GM12878 (cell line): ENCODE measurements at regions not wholly inside any gene's neighbourhood (a gene's known extent, or its start where the extent isn't known, plus 50 kb on each side); places are given as distances from the start of the nearest gene placed in this dataset.

ENCODE experiments used
- ATAC-seq: fragments of 200-7000 bp; cut with Tn5 transposase; 3 replicates; pipeline ENCODE4 v1.9.1; 2020; ENCODE audit warnings: mild to moderate bottlenecking, moderate library complexity
- BruUV-seq: library from RNA; stranded (reverse); fragments of 400-500 nt; replicated peaks from 2 replicates; lab custom pipeline; 2021; lab: Mats Ljungman, UMichigan
- CTCF ChIA-PET: fragments of 300-600 bp; sonication (Branson Sonifier 250); formaldehyde crosslinking; extraction: SDS; loops from one replicate; lab custom pipeline; 2021; ENCODE audit warnings: inconsistent platforms; lab: Yijun Ruan, JAX
- POLR2A ChIA-PET: fragments of 350-600 bp; formaldehyde crosslinking; extraction: SDS; loops from one replicate; lab custom pipeline; 2021; ENCODE audit warnings: inconsistent platforms; lab: Charles Lee
- RAD21 ChIA-PET: fragments of 300-600 bp; sonication (Branson Sonifier 250); formaldehyde crosslinking; loops from one replicate; lab custom pipeline; 2023; ENCODE audit warnings: antibody characterized with exemption; ENCODE audit not compliant: unreplicated experiment; lab: Charles Lee
- SMC1A ChIA-PET: fragments of 300-600 bp; sonication (Branson Sonifier 250); formaldehyde crosslinking; loops from one replicate; lab custom pipeline; 2023; ENCODE audit not compliant: unreplicated experiment, uncharacterized antibody; lab: Charles Lee
- DNase-seq: peaks from one replicate; pipeline ENCODE4 v3.0.0-alpha.2; 2011; ENCODE audit warnings: low read depth, low spot score
- FAIRE-seq: peaks from 3 replicates; lab custom pipeline; 2011; peaks lifted over from hg19 to GRCh38; lab: Jason Lieb, UNC
- H2AFZ ChIP-seq: 2 replicates; pipeline ENCODE4 v1.6.0; 2011; ENCODE audit warnings: low read depth, low read length, control low read depth; ENCODE audit not compliant: control insufficient read depth
- H3K27ac ChIP-seq: 2 replicates; pipeline ENCODE4 v1.5.1; 2011; ENCODE audit warnings: control low read depth; ENCODE audit not compliant: control insufficient read depth, insufficient read depth
- H3K27me3 ChIP-seq, 2 experiments: replicated peaks in 1 of 2; 2 replicates each; pipeline versions ENCODE4 v1.6.0 to v1.6.1; 2011; ENCODE audit warnings: low read length in 1 of 2; ENCODE audit not compliant: control insufficient read depth in 2 of 2, insufficient read depth in 2 of 2
- H3K36me3 ChIP-seq, 2 experiments: 2 replicates each; pipeline ENCODE4 v1.5.1; 2011; ENCODE audit warnings: low read length in 1 of 2; ENCODE audit not compliant: control insufficient read depth in 2 of 2, insufficient read depth in 2 of 2
- H3K4me1 ChIP-seq: 2 replicates; pipeline ENCODE4 v1.6.1; 2011; ENCODE audit warnings: mild to moderate bottlenecking, low read length, moderate library complexity, mixed read lengths; ENCODE audit not compliant: control insufficient read depth, insufficient read depth
- H3K4me2 ChIP-seq: 2 replicates; pipeline ENCODE4 v1.6.0; 2011; ENCODE audit warnings: control low read depth; ENCODE audit not compliant: control insufficient read depth, insufficient read depth
- H3K4me3 ChIP-seq: fragments of 200-600 bp; sonication (generic); 2 replicates; pipeline ENCODE4 v1.5.1; 2016
- H3K79me2 ChIP-seq: 2 replicates; pipeline ENCODE4 v1.6.0; 2011; ENCODE audit warnings: low read length; ENCODE audit not compliant: control insufficient read depth, insufficient read depth
- H3K9ac ChIP-seq: 2 replicates; pipeline ENCODE4 v1.8.0; 2011; ENCODE audit warnings: low read length, control low read depth, mixed read lengths; ENCODE audit not compliant: control insufficient read depth, insufficient read depth
- H3K9me3 ChIP-seq: replicated peaks from 3 replicates; pipeline ENCODE4 v1.5.1; 2011; ENCODE audit warnings: mild to moderate bottlenecking, low read length; ENCODE audit not compliant: control insufficient read depth, insufficient read depth
- H4K20me1 ChIP-seq: 2 replicates; pipeline ENCODE4 v1.6.0; 2011; ENCODE audit not compliant: control insufficient read depth, insufficient read depth
- FOS ChIP-seq: IDR thresholded peaks from 3 replicates; pipeline ENCODE4 v1.6.1; 2011; ENCODE audit warnings: borderline replicate concordance; ENCODE audit not compliant: insufficient read length; ENCODE audit errors: extremely low read depth
- JUNB ChIP-seq: IDR thresholded peaks from 2 replicates; pipeline ENCODE4 v1.6.1; 2016; ENCODE audit warnings: antibody characterized with exemption, mild to moderate bottlenecking
- NBN ChIP-seq: fragments of 450-650 bp; IDR thresholded peaks from 2 replicates; pipeline ENCODE4 v1.6.1; 2016
- NFYB ChIP-seq: IDR thresholded peaks from 2 replicates; pipeline ENCODE4 v1.6.1; 2011; ENCODE audit warnings: low read depth, mild to moderate bottlenecking, low read length, improper control_type of control experiment, moderate library complexity; ENCODE audit not compliant: insufficient read depth
- SP1 ChIP-seq: IDR thresholded peaks from one replicate; pipeline ENCODE4 v1.6.1; 2011; ENCODE audit warnings: low read depth, low read length
- STAT1 ChIP-seq: fragments of 450-650 bp; conservative IDR thresholded peaks from 2 replicates; pipeline ENCODE4 v1.6.1; 2014; ENCODE audit warnings: antibody characterized with exemption, mild to moderate bottlenecking
- WGBS: methylation state at CpG from one replicate; pipeline ENCODE4 v1.1.6; 2016; ENCODE audit warnings: low lambda C conversion rate; ENCODE audit not compliant: insufficient replicate concordance, insufficient coverage; ENCODE audit errors: missing lambda C conversion rate; 5-methylcytosine and 5-hydroxymethylcytosine counted together
- in situ Hi-C: fragments of 300-500 bp; cut with MboI; formaldehyde crosslinking; loops from 9 replicates; pipeline ENCODE4 v1.14.3; 2018; ENCODE audit warnings: mixed read lengths
- intact Hi-C: fragments of 100-400 bp; cut with micrococcal nuclease; formaldehyde crosslinking; loops from one replicate; pipeline ENCODE4 v1.14.2; 2022; ENCODE audit not compliant: unreplicated experiment
- TF ChIP-seq, protein P1 (sequence below): fragments of 450-650 bp; formaldehyde crosslinking; IDR thresholded peaks from 2 replicates; pipeline ENCODE4 v1.4.0; 2020; ENCODE audit warnings: mild to moderate bottlenecking, moderate library complexity
- TF ChIP-seq, protein P2 (sequence below): fragments of 450-650 bp; IDR thresholded peaks from 2 replicates; pipeline ENCODE4 v1.6.1; 2016; ENCODE audit warnings: mild to moderate bottlenecking

GRCh38 chr12:103139876-103140275 lies 182.4 kb downstream of the ASCL1 start:
- intact Hi-C loops: loop anchor here (5.0 kb wide), 1 partner anchor 42 kb away; no protein-coding TSS in a partner anchor
- no peak for FAIRE-seq

GRCh38 chr12:103140286-103140685 lies 182.8 kb downstream of the ASCL1 start:
- no peak overlapping the region for H3K9ac ChIP-seq
- ATAC-seq (no peak), DNase-seq (no peak)
- no peak overlapping the region for H3K4me3 ChIP-seq
- intact Hi-C loops (loop anchor here (5.0 kb wide), 1 partner anchor 42 kb away; no protein-coding TSS in a partner anchor), in situ Hi-C loops (no loop called here)
- H3K9me3 ChIP-seq: peaks cover 2% of the 10 kb centered on the region; the same call in 1 of the 3 replicates
- no peak overlapping the region for H3K4me2 ChIP-seq
- RAD21 ChIA-PET: interaction anchor here (1.0 to 1.6 kb wide), 2 partner anchors 33 to 148 kb away, joined by 3 read pairs; no protein-coding TSS in a partner anchor
- CTCF ChIA-PET: interaction anchor here (0.8 to 1.5 kb wide), 6 partner anchors 16 to 322 kb away, joined by 3 to 4 read pairs (median 4); no protein-coding TSS in a partner anchor
- 92% methylated on average over 5 of the region's 5 CpGs for WGBS
- H3K36me3 ChIP-seq: no peaks in the 10 kb centered on the region
- no peaks in the 10 kb centered on the region for H3K79me2 ChIP-seq
- no peak overlapping the region for H3K27ac ChIP-seq
- H3K27me3 ChIP-seq: no peaks in the 10 kb centered on the region
- POLR2A ChIA-PET: interaction anchor here (1.3 to 1.7 kb wide), 2 partner anchors 9 to 11 kb away, joined by 3 to 4 read pairs; no protein-coding TSS in a partner anchor
- SMC1A ChIA-PET: interaction anchor here (0.7 to 5.0 kb wide), 13 partner anchors 10 to 42 kb away, joined by 3 to 19 read pairs (median 3); no protein-coding TSS in a partner anchor
- peak overlapping the region; percentile 10; the same call in 1 of the 2 replicates for H2AFZ ChIP-seq
- H4K20me1 ChIP-seq: no peaks in the 10 kb centered on the region
- TF ChIP-seq FOS (no peak), SP1 (no peak), JUNB (0 out of 2 replicates have a peak, but pooled peaks have one; percentile 3)
- TF ChIP-seq, protein P1, sequence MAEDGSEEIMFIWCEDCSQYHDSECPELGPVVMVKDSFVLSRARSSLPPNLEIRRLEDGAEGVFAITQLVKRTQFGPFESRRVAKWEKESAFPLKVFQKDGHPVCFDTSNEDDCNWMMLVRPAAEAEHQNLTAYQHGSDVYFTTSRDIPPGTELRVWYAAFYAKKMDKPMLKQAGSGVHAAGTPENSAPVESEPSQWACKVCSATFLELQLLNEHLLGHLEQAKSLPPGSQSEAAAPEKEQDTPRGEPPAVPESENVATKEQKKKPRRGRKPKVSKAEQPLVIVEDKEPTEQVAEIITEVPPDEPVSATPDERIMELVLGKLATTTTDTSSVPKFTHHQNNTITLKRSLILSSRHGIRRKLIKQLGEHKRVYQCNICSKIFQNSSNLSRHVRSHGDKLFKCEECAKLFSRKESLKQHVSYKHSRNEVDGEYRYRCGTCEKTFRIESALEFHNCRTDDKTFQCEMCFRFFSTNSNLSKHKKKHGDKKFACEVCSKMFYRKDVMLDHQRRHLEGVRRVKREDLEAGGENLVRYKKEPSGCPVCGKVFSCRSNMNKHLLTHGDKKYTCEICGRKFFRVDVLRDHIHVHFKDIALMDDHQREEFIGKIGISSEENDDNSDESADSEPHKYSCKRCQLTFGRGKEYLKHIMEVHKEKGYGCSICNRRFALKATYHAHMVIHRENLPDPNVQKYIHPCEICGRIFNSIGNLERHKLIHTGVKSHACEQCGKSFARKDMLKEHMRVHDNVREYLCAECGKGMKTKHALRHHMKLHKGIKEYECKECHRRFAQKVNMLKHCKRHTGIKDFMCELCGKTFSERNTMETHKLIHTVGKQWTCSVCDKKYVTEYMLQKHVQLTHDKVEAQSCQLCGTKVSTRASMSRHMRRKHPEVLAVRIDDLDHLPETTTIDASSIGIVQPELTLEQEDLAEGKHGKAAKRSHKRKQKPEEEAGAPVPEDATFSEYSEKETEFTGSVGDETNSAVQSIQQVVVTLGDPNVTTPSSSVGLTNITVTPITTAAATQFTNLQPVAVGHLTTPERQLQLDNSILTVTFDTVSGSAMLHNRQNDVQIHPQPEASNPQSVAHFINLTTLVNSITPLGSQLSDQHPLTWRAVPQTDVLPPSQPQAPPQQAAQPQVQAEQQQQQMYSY (CRISPR knock-in tag): no peak
- TF ChIP-seq, all 136 proteins: peak for 1
- no TSS peak for BruUV-seq
- no peak for FAIRE-seq
- no peaks in the 10 kb centered on the region for H3K4me1 ChIP-seq

More at GRCh38 chr12:103139876-103140275, 182.4 kb downstream of the ASCL1 start:
- Histone ChIP-seq H3K4me1 (no peaks in the 10 kb centered on the region), H4K20me1 (no peaks in the 10 kb centered on the region), H3K27me3 (no peaks in the 10 kb centered on the region), H3K27ac (no peak overlapping the region), H3K9me3 (peaks cover 2% of the 10 kb centered on the region; the same call in 1 of the 3 replicates), H3K9ac (no peak overlapping the region), H2AFZ (peak overlapping the region; percentile 10; the same call in 1 of the 2 replicates), H3K79me2 (no peaks in the 10 kb centered on the region), H3K4me2 (no peak overlapping the region), H3K4me3 (no peak overlapping the region), H3K36me3 (no peaks in the 10 kb centered on the region)
- ATAC-seq: no peak
- ChIA-PET SMC1A (interaction anchor here (0.7 to 5.0 kb wide), 11 partner anchors 10 to 42 kb away, joined by 3 to 19 read pairs (median 4); no protein-coding TSS in a partner anchor), POLR2A (interaction anchor here (0.5 to 1.7 kb wide), 3 partner anchors 8 to 26 kb away, joined by 3 to 4 read pairs (median 4); no protein-coding TSS in a partner anchor), RAD21 (interaction anchor here (1.0 to 1.6 kb wide), 2 partner anchors 33 to 148 kb away, joined by 3 read pairs; no protein-coding TSS in a partner anchor), CTCF (interaction anchor here (1.0 to 1.5 kb wide), 6 partner anchors 16 to 323 kb away, joined by 3 to 4 read pairs (median 4); no protein-coding TSS in a partner anchor)
- no TSS peak for BruUV-seq
- 60% methylated on average over 3 of the region's 3 CpGs for WGBS
- DNase-seq: no peak
- in situ Hi-C loops: no loop called here
- TF ChIP-seq JUNB: 0 out of 2 replicates have a peak, but pooled peaks have one; percentile 5
- TF ChIP-seq, protein P2, sequence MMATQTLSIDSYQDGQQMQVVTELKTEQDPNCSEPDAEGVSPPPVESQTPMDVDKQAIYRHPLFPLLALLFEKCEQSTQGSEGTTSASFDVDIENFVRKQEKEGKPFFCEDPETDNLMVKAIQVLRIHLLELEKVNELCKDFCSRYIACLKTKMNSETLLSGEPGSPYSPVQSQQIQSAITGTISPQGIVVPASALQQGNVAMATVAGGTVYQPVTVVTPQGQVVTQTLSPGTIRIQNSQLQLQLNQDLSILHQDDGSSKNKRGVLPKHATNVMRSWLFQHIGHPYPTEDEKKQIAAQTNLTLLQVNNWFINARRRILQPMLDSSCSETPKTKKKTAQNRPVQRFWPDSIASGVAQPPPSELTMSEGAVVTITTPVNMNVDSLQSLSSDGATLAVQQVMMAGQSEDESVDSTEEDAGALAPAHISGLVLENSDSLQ: no peak
- no peak for TF ChIP-seq NBN
- TF ChIP-seq NFYB: no peak
- TF ChIP-seq STAT1: no peak
